ENCODE measurements at regions not wholly inside any gene's neighbourhood (a gene's known extent, or its start where the extent isn't known, plus 50 kb on each side); places are given as distances from the start of the nearest gene placed in this dataset.

- WGBS = 83% methylated on average over 1 of the region's 1 CpG
Measured at GRCh38 chr1:183744132-183744913, 60.6 kb upstream of the RGL1 start.

More at GRCh38 chr1:183744132-183744913, 60.6 kb upstream of the RGL1 start:
- Histone ChIP-seq H3K36me3 (ENCODE audit: control insufficient read depth in 4 of 4, insufficient read depth in 3 of 4, low read depth in 1 of 4, low read length in 3 of 4) (peaks cover 0 to 2% (median 0%) of the 10 kb centered on the region in 4 donors), H3K9me3 (ENCODE audit: control insufficient read depth in 4 of 4, low read length in 3 of 4) (no peaks in the 10 kb centered on the region), H3K4me3 (ENCODE audit: low read depth in 1 of 3, low read length in 3 of 3) (no peak overlapping the region), H3K27ac (ENCODE audit: low read depth in 1 of 2, low read length in 2 of 2) (no peak overlapping the region), H3K4me1 (ENCODE audit: control insufficient read depth in 4 of 4, insufficient read depth in 4 of 4, low read length in 3 of 4) (no peaks in the 10 kb centered on the region), H3K9ac (ENCODE audit: low read depth in 1 of 2, low read length in 2 of 2) (no peak overlapping the region), H3K27me3 (ENCODE audit: control insufficient read depth in 4 of 4, insufficient read depth in 4 of 4, low read length in 3 of 4) (no peaks in the 10 kb centered on the region)
- DNase-seq (ENCODE audit: low spot score) = no peak
- TF ChIP-seq FOXA2 (IDR thresholded peaks at IDR 0.05) (no peak), EGR1 (IDR thresholded peaks at IDR 0.05; ENCODE audit: low read depth in 2 of 2) (no peak), JUND (IDR thresholded peaks at IDR 0.05) (no peak), FOXA1 (IDR thresholded peaks at IDR 0.05) (no peak), CTCF (IDR thresholded peaks at IDR 0.05; ENCODE audit: low read depth, low read length, missing input control) (no peak), NR2F2 (IDR thresholded peaks at IDR 0.05) (no peak), RAD21 (IDR thresholded peaks at IDR 0.05) (no peak), REST (IDR thresholded peaks at IDR 0.05) (no peak), SP1 (IDR thresholded peaks at IDR 0.05) (no peak), RXRA (IDR thresholded peaks at IDR 0.05) (no peak), HNF4A (conservative IDR thresholded peaks at IDR 0.05) (no peak), YY1 (IDR thresholded peaks at IDR 0.05) (no peak), TAF1 (conservative IDR thresholded peaks at IDR 0.05) (no peak), MAX (IDR thresholded peaks at IDR 0.05) (no peak), ATF3 (IDR thresholded peaks at IDR 0.05) (no peak), ZBTB33 (IDR thresholded peaks at IDR 0.05) (no peak), HNF4G (IDR thresholded peaks at IDR 0.05) (no peak)

Data from liver (tissue), 8 donors.